ENCODE measurements at regions not wholly inside any gene's neighbourhood (a gene's known extent, or its start where the extent isn't known, plus 50 kb on each side); places are given as distances from the start of the nearest gene placed in this dataset.

DNA sequence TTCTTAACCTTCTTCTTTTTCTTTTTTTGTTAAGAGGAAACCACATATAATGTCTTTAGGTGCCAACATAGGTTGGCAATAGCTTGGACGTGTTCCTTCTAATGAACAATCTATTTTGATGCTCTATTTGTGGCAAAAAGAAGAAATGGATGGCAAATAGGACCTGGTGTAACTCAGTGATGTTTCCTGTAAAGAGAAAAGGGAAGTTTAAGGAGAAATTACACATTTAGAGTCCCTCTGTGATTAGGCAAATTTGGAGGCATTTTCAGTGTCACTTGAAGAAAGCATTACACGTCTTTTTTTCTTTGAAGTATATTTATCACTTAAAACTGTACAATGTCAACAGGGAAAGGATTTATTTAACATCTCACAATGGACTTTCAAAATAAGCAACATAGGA is 327.1 kb downstream of the ZIC1 start:
- H3K4me1 ChIP-seq, result peaks cover 4% of the 10 kb centered on the region
- H2AFZ ChIP-seq, result no peak overlapping the region
- no peaks in the 10 kb centered on the region for H3K27me3 ChIP-seq (ENCODE audit: control insufficient read depth, insufficient read depth, low read length)
- TF ChIP-seq, protein P1, sequence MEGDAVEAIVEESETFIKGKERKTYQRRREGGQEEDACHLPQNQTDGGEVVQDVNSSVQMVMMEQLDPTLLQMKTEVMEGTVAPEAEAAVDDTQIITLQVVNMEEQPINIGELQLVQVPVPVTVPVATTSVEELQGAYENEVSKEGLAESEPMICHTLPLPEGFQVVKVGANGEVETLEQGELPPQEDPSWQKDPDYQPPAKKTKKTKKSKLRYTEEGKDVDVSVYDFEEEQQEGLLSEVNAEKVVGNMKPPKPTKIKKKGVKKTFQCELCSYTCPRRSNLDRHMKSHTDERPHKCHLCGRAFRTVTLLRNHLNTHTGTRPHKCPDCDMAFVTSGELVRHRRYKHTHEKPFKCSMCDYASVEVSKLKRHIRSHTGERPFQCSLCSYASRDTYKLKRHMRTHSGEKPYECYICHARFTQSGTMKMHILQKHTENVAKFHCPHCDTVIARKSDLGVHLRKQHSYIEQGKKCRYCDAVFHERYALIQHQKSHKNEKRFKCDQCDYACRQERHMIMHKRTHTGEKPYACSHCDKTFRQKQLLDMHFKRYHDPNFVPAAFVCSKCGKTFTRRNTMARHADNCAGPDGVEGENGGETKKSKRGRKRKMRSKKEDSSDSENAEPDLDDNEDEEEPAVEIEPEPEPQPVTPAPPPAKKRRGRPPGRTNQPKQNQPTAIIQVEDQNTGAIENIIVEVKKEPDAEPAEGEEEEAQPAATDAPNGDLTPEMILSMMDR (IDR thresholded peaks at IDR 0.05), result no peak
- no peak overlapping the region for H3K27ac ChIP-seq
- no peaks in the 10 kb centered on the region for H3K79me2 ChIP-seq
- H3K9me3 ChIP-seq (ENCODE audit: control insufficient read depth, low read length), result no peaks in the 10 kb centered on the region
- H3K9ac ChIP-seq, result no peak overlapping the region
- no peaks in the 10 kb centered on the region for H3K36me3 ChIP-seq (ENCODE audit: control insufficient read depth, insufficient read depth, low read length)
- no peak overlapping the region for H3K4me3 ChIP-seq (ENCODE audit: low read depth, low read length)
- H3K4me2 ChIP-seq (ENCODE audit: low read length), result no peak overlapping the region

DNA sequence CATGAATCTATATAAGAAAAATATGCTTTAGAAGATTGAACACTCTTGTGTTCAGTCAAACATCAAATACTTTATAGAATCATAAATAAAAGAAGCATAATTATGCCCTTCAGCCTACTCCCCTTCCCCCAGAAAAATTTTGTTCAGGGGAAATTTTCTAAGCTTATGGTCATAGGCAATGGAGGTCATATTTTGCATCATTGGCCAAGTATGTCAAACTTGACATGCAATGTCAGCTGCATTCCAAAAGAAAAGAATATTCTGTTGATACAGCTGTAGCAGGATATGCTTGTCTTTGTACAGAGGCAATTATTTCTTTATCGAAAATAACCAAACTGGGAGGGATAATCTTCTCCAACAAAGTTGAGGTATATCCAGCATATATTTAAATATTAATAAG is 328.2 kb downstream of the ZIC1 start:
- TF ChIP-seq, protein P1 (IDR thresholded peaks at IDR 0.05), result no peak
- H3K27ac ChIP-seq, result no peak overlapping the region
- no peak overlapping the region for H3K9ac ChIP-seq
- no peak overlapping the region for H3K4me2 ChIP-seq (ENCODE audit: low read length)
- no peak overlapping the region for H2AFZ ChIP-seq
- H3K27me3 ChIP-seq (ENCODE audit: control insufficient read depth, insufficient read depth, low read length), result no peaks in the 10 kb centered on the region
- H3K9me3 ChIP-seq (ENCODE audit: control insufficient read depth, low read length), result no peaks in the 10 kb centered on the region
- no peaks in the 10 kb centered on the region for H3K79me2 ChIP-seq
- H3K36me3 ChIP-seq (ENCODE audit: control insufficient read depth, insufficient read depth, low read length), result no peaks in the 10 kb centered on the region
- peaks cover 4% of the 10 kb centered on the region for H3K4me1 ChIP-seq
- no peak overlapping the region for H3K4me3 ChIP-seq (ENCODE audit: low read depth, low read length)

DNA sequence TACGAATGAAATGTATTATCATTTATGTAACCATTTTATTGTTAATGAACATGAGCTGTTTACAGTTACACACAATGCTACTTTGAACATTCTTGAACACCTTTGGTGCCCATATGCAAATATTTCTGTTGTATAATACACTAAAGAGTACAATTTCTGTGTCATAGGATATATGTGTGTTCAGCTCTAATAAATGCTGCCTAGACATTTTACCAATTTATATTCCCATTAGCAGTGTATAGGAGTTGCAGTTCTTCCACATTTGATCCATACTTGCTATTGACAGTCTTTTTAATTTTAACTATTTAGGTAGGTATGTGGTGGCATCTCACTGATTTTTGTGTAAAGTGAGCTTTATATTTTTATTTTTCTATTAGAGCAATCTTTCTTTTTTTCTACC is 331.8 kb downstream of the ZIC1 start:
- Histone ChIP-seq H2AFZ (no peak overlapping the region), H3K9ac (no peak overlapping the region), H3K4me1 (no peaks in the 10 kb centered on the region), H3K36me3 (ENCODE audit: control insufficient read depth, insufficient read depth, low read length) (no peaks in the 10 kb centered on the region), H3K9me3 (ENCODE audit: control insufficient read depth, low read length) (no peaks in the 10 kb centered on the region), H3K27me3 (ENCODE audit: control insufficient read depth, insufficient read depth, low read length) (no peaks in the 10 kb centered on the region), H3K4me2 (ENCODE audit: low read length) (no peak overlapping the region), H3K79me2 (no peaks in the 10 kb centered on the region), H3K27ac (no peak overlapping the region), H3K4me3 (ENCODE audit: low read depth, low read length) (no peak overlapping the region)
- TF ChIP-seq, protein P1 (IDR thresholded peaks at IDR 0.05), result no peak

DNA sequence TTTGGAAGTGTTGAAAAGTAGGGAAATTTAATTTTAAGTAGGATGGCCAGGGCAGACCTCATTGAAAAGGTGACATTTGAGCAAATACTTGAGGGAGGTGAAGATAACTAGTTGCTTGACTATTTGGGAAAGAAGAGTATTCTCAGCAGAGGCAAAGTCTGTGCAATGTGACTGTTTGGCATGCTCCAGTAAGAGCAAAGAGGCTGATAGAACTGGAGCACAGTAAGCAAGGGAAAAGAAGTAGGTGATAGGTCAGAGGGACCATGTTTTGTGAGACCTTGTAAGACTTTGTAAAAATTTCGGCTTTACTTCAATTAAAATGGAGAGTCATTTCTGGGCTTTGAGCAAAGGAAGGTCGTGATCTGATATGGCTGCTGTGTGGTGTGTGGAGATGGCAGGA is 335.8 kb downstream of the ZIC1 start:
- Histone ChIP-seq H3K9me3 (ENCODE audit: control insufficient read depth, low read length) (no peaks in the 10 kb centered on the region), H2AFZ (no peak overlapping the region), H3K27ac (no peak overlapping the region), H3K4me2 (ENCODE audit: low read length) (no peak overlapping the region), H3K36me3 (ENCODE audit: control insufficient read depth, insufficient read depth, low read length) (no peaks in the 10 kb centered on the region), H3K9ac (no peak overlapping the region), H3K4me3 (ENCODE audit: low read depth, low read length) (no peak overlapping the region), H3K79me2 (no peaks in the 10 kb centered on the region), H3K4me1 (no peaks in the 10 kb centered on the region), H3K27me3 (ENCODE audit: control insufficient read depth, insufficient read depth, low read length) (no peaks in the 10 kb centered on the region)
- TF ChIP-seq, protein P1 (IDR thresholded peaks at IDR 0.05), result no peak

DNA sequence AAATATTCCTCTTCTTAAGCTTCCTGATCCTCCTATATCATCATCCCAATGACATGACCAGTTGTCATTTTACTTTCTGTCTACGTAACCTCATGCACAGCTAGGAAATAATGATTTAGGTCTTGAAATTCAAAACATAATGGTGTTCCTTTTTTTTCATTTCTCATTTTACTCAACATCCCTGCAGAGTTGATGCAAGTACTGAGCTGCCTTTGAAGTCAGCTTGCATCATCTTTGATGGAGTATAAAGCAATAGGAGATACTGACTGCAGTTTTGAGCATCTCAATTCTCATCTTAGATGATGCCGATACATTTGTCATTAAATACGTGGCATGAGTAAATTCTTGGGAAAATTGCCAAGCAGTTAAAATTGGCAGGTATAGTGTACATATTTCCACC is 346.1 kb downstream of the ZIC1 start:
- no peaks in the 10 kb centered on the region for H3K27me3 ChIP-seq (ENCODE audit: control insufficient read depth, insufficient read depth, low read length)
- no peak overlapping the region for H3K4me2 ChIP-seq (ENCODE audit: low read length)
- H3K9ac ChIP-seq, result no peak overlapping the region
- no peaks in the 10 kb centered on the region for H3K79me2 ChIP-seq
- no peaks in the 10 kb centered on the region for H3K4me1 ChIP-seq
- H2AFZ ChIP-seq, result no peak overlapping the region
- no peak overlapping the region for H3K27ac ChIP-seq
- no peaks in the 10 kb centered on the region for H3K36me3 ChIP-seq (ENCODE audit: control insufficient read depth, insufficient read depth, low read length)
- TF ChIP-seq, protein P1 (IDR thresholded peaks at IDR 0.05), result no peak
- H3K4me3 ChIP-seq (ENCODE audit: low read depth, low read length), result no peak overlapping the region
- no peaks in the 10 kb centered on the region for H3K9me3 ChIP-seq (ENCODE audit: control insufficient read depth, low read length)

Data from parathyroid adenoma (tissue), 2 donors.